ENCODE measurements at regions not wholly inside any gene's neighbourhood (a gene's known extent, or its start where the extent isn't known, plus 50 kb on each side); places are given as distances from the start of the nearest gene placed in this dataset.

DNA sequence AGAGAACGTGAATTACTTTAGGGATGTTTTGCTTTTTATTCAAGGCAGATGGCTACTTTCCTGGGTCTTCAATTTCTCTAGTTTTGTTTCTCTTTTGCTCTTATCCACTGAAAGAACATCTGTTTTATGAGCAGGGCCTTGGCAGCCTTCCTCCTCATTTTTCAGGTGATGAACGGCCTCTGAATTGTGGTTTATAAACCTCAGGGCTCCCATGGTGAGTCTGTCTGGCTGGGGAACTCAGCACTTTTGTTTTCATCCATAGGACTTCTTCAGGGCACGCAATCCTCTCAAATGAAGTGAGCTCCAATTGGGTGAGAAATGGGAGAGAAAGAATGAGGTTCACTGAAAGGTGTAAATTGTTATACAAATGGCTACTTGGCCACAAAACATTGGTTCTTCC is 186.4 kb upstream of the ERCC4 start:
- no peak for TF ChIP-seq POLR2A (IDR thresholded peaks at IDR 0.05)
- TF ChIP-seq, protein P1, sequence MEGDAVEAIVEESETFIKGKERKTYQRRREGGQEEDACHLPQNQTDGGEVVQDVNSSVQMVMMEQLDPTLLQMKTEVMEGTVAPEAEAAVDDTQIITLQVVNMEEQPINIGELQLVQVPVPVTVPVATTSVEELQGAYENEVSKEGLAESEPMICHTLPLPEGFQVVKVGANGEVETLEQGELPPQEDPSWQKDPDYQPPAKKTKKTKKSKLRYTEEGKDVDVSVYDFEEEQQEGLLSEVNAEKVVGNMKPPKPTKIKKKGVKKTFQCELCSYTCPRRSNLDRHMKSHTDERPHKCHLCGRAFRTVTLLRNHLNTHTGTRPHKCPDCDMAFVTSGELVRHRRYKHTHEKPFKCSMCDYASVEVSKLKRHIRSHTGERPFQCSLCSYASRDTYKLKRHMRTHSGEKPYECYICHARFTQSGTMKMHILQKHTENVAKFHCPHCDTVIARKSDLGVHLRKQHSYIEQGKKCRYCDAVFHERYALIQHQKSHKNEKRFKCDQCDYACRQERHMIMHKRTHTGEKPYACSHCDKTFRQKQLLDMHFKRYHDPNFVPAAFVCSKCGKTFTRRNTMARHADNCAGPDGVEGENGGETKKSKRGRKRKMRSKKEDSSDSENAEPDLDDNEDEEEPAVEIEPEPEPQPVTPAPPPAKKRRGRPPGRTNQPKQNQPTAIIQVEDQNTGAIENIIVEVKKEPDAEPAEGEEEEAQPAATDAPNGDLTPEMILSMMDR (IDR thresholded peaks at IDR 0.05) = no peak
- TF ChIP-seq POLR2AphosphoS5 (IDR thresholded peaks at IDR 0.05) = no peak
